A673 (cell line): ENCODE measurements at regions not wholly inside any gene's neighbourhood (a gene's known extent, or its start where the extent isn't known, plus 50 kb on each side); places are given as distances from the start of the nearest gene placed in this dataset.

Experiments
- EZH2 ChIP-seq: fragments of 200-600 bp; sonication (generic); IDR thresholded peaks from 2 replicates; pipeline ENCODE4 v1.6.1; 2017; ENCODE audit warnings: borderline replicate concordance, low read depth, mild to moderate bottlenecking, mixed read lengths, antibody characterized with exemption, low read length; ENCODE audit not compliant: poor library complexity, severe bottlenecking
- TF ChIP-seq, protein P1 (sequence below): fragments of 300-800, 200-600 bp; sonication (generic); conservative IDR thresholded peaks from 2 replicates; pipeline ENCODE4 v1.5.1; 2017; ENCODE audit warnings: low read depth, mild to moderate bottlenecking, antibody characterized with exemption, low read length, moderate library complexity, mixed read lengths

DNA sequence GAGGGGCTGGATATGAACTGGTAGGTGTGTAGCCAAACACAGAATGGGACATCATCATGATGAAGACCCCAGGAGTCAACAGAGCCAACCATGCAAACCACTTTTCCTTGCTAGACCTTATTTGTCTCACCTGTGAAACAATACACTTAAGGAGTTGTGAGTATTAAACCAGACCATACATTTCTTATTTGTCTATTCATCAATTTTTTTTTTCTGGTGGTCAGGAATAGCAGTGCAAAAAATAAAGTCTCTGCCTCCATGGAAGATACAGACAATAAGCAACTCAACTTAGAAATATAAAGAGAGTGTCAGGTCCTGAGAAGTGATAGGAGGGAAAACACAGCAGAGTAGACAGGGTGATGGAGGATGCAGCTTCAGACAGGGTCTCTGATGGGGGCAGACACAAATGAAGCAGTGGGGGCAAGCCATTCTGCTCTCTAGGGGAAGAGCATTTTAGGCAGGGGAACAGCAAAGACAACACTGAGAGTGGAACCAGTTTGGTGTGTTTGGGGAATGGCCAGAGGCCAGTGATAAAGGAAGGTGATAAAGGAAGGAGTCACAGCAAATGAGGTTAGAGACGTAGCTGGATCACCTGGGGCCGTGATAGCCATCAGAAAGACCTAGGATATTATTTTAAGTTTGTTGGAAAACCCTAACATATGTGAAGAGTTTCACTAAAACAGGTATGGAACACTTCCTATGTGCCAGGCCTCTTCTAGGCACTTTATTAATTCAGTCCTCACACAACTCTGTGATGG is 256.2 kb downstream of the MAN2A1 start:
- TF ChIP-seq, protein P1, sequence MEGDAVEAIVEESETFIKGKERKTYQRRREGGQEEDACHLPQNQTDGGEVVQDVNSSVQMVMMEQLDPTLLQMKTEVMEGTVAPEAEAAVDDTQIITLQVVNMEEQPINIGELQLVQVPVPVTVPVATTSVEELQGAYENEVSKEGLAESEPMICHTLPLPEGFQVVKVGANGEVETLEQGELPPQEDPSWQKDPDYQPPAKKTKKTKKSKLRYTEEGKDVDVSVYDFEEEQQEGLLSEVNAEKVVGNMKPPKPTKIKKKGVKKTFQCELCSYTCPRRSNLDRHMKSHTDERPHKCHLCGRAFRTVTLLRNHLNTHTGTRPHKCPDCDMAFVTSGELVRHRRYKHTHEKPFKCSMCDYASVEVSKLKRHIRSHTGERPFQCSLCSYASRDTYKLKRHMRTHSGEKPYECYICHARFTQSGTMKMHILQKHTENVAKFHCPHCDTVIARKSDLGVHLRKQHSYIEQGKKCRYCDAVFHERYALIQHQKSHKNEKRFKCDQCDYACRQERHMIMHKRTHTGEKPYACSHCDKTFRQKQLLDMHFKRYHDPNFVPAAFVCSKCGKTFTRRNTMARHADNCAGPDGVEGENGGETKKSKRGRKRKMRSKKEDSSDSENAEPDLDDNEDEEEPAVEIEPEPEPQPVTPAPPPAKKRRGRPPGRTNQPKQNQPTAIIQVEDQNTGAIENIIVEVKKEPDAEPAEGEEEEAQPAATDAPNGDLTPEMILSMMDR = no peak
- TF ChIP-seq EZH2 = no peak
